Bronchial epithelial cell (primary cell): ENCODE measurements at regions not wholly inside any gene's neighbourhood (a gene's known extent, or its start where the extent isn't known, plus 50 kb on each side); places are given as distances from the start of the nearest gene placed in this dataset.

Source experiments
- DNase-seq: peaks from one replicate; pipeline ENCODE4 v3.0.0-alpha.2; 2010; ENCODE audit warnings: low read depth
- FAIRE-seq: peaks from 2 replicates; lab custom pipeline; 2011; peaks lifted over from hg19 to GRCh38; lab: Jason Lieb, UNC
- H3K27me3 ChIP-seq: 2 replicates; pipeline ENCODE4 v1.5.1; 2011; ENCODE audit warnings: low read length; ENCODE audit not compliant: control insufficient read depth, insufficient read depth
- H3K36me3 ChIP-seq: 2 replicates; pipeline ENCODE4 v1.5.1; 2011; ENCODE audit warnings: low read length; ENCODE audit not compliant: control insufficient read depth, insufficient read depth
- H3K4me3 ChIP-seq: 2 replicates; pipeline ENCODE4 v1.5.1; 2011; ENCODE audit warnings: mild to moderate bottlenecking, low read depth, low read length, control low read depth
- CTCF ChIP-seq: IDR thresholded peaks from 2 replicates; pipeline ENCODE4 v1.5.1; 2011; ENCODE audit warnings: mild to moderate bottlenecking, moderate library complexity, low read length, control low read depth, inconsistent platforms; ENCODE audit not compliant: insufficient read depth, severe bottlenecking

- H3K4me3 ChIP-seq: no peak overlapping the region
- no peak for TF ChIP-seq CTCF
- FAIRE-seq (no peak), DNase-seq (no peak)
- H3K27me3 ChIP-seq: no peaks in the 10 kb centered on the region
- H3K36me3 ChIP-seq: no peaks in the 10 kb centered on the region
Measured at GRCh38 chr11:96642583-96642982, 252.8 kb downstream of the JRKL start.

- DNase-seq (no peak), FAIRE-seq (no peak)
- TF ChIP-seq CTCF: no peak
Measured at GRCh38 chr11:96643173-96643572, 253.4 kb downstream of the JRKL start.

GRCh38 chr11:96647621-96648020, 257.8 kb downstream of the JRKL start:
- TF ChIP-seq CTCF: no peak
- FAIRE-seq: no peak
- DNase-seq: no peak
- Histone ChIP-seq H3K36me3 (no peaks in the 10 kb centered on the region), H3K27me3 (no peaks in the 10 kb centered on the region), H3K4me3 (no peak overlapping the region)

More at GRCh38 chr11:96643173-96643572, 253.4 kb downstream of the JRKL start:
- no peaks in the 10 kb centered on the region for H3K27me3 ChIP-seq
- no peaks in the 10 kb centered on the region for H3K36me3 ChIP-seq
- no peak overlapping the region for H3K4me3 ChIP-seq

GRCh38 chr11:96648991-96649390, 259.2 kb downstream of the JRKL start:
- FAIRE-seq (no peak), DNase-seq (no peak)
- Histone ChIP-seq H3K36me3 (no peaks in the 10 kb centered on the region), H3K27me3 (no peaks in the 10 kb centered on the region), H3K4me3 (no peak overlapping the region)
- no peak for TF ChIP-seq CTCF

GRCh38 chr11:96652516-96652915, 262.7 kb downstream of the JRKL start:
- TF ChIP-seq CTCF: no peak
- DNase-seq (no peak), FAIRE-seq (no peak)

GRCh38 chr11:96655474-96655873, 265.7 kb downstream of the JRKL start:
- no peak for FAIRE-seq
- Histone ChIP-seq H3K4me3 (no peak overlapping the region), H3K36me3 (no peaks in the 10 kb centered on the region), H3K27me3 (no peaks in the 10 kb centered on the region)
- TF ChIP-seq CTCF: no peak
- DNase-seq: no peak

More at GRCh38 chr11:96652516-96652915, 262.7 kb downstream of the JRKL start:
- no peaks in the 10 kb centered on the region for H3K36me3 ChIP-seq
- no peaks in the 10 kb centered on the region for H3K27me3 ChIP-seq
- H3K4me3 ChIP-seq: no peak overlapping the region
